SH-SY5Y (cell line): ENCODE measurements at regions not wholly inside any gene's neighbourhood (a gene's known extent, or its start where the extent isn't known, plus 50 kb on each side); places are given as distances from the start of the nearest gene placed in this dataset.

Source experiments
- GATA2 ChIP-seq: IDR thresholded peaks from 2 replicates; pipeline ENCODE4 v1.6.1; 2011; ENCODE audit warnings: mild to moderate bottlenecking, low read depth, low read length
- GATA3 ChIP-seq: IDR thresholded peaks from 2 replicates; pipeline ENCODE4 v1.6.1; 2011; ENCODE audit warnings: low read depth, mild to moderate bottlenecking, low read length, moderate library complexity

- TF ChIP-seq GATA3 = no peak
- no peak for TF ChIP-seq GATA2
Observed at GRCh38 chr2:16496426-16497388, 168.9 kb downstream of the CYRIA start.

- no peak for TF ChIP-seq GATA3
- no peak for TF ChIP-seq GATA2
Observed at GRCh38 chr2:16495509-16496208, 170.0 kb downstream of the CYRIA start.

GRCh38 chr2:16494836-16495508 is 170.7 kb downstream of the CYRIA start:
- TF ChIP-seq GATA3 = no peak
- no peak for TF ChIP-seq GATA2

GRCh38 chr2:16493788-16494187 is 171.8 kb downstream of the CYRIA start:
- no peak for TF ChIP-seq GATA3
- TF ChIP-seq GATA2 = no peak

- TF ChIP-seq GATA3 (no peak), GATA2 (no peak)
Observed at GRCh38 chr2:16487686-16488085, 177.9 kb downstream of the CYRIA start.

DNA sequence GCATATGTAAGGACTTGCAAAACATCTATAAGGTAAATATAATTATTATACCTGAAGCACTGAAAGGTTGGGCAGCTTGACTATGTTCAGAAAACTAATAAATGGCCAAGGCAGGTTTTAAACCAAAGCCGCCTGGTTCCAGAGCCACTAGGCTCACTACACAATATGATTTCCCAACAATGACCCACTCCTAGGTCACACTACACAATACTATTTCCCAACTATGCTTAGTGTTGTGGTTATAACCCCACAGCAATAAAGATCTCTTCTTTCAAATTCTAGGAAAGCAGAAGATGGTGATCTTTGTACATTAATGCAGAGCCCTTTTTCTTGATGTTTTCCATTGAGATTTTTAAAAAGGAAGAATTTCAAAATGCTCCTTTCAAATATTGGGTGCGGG is 180.4 kb downstream of the CYRIA start:
- TF ChIP-seq GATA2 (no peak), GATA3 (no peak)

DNA sequence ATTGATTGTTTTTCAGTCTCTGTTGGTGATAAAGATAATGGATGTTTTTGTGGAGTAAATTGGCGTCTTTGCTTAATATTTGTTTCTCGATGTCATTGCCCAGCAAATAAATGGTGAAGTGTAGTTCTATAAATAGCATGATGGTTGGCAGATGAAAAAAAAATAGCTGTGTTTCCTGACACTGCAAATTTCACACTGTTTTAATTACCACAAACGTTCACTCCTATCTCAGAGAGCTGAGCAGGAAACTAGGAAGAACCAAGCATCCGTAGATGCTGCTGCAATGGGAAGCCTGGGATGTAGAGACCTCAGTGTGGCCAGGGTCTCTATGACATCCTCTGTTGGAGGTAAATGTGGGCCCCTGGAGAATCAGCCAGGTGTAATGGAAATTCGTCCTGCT is 183.2 kb downstream of the CYRIA start:
- no peak for TF ChIP-seq GATA3
- no peak for TF ChIP-seq GATA2

GRCh38 chr2:16481351-16481750 is 184.3 kb downstream of the CYRIA start:
- TF ChIP-seq GATA3 (no peak), GATA2 (no peak)

GRCh38 chr2:16479721-16480120 is 185.9 kb downstream of the CYRIA start:
- TF ChIP-seq GATA2 = no peak
- TF ChIP-seq GATA3 = no peak

- TF ChIP-seq GATA3 = no peak
- TF ChIP-seq GATA2 = no peak
Observed at GRCh38 chr2:16478434-16479210, 187.0 kb downstream of the CYRIA start.

GRCh38 chr2:16477648-16478047 is 188.0 kb downstream of the CYRIA start:
- no peak for TF ChIP-seq GATA3
- TF ChIP-seq GATA2 = no peak

DNA sequence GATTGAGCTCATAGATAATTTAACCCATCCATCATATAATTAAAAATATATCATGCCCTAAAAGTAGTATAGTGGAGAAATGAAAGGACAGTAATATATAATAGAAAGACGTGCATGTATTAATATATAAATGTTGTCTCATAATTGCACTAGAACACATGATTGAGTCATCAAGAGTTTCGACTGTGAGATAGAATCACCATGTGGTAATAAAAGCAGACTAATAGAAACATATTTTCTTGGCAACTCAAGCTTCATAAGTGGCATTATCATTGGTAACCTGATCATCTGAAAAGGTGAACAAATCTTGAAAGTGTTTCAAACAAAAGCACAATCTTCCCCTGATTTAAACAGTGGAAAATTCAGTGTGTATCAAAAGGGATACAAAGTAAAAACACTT is 188.8 kb downstream of the CYRIA start:
- TF ChIP-seq GATA2 (no peak), GATA3 (no peak)

- TF ChIP-seq GATA3 (no peak), GATA2 (no peak)
Observed at GRCh38 chr2:16475986-16476567, 189.6 kb downstream of the CYRIA start.

DNA sequence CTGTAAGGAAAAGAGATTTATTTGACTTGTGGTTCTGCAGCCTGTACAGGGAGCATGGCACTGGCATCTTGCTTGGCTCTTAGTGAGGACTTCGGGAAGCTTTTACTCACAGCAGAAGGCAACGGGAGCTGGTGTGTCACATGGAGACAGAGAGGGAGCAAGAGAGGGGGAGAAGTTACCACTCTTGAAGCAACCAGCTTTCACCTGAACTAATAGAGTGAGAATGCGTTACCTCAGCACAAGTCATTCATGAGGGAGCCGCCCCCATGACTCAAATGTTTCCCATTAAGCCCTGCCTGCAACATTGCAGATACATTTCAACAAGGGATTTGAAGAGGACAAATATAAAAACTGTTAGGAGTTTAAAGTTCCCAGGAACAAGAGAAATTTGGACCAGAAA is 190.0 kb downstream of the CYRIA start:
- TF ChIP-seq GATA3 (no peak), GATA2 (no peak)
